ENCODE measurements at regions not wholly inside any gene's neighbourhood (a gene's known extent, or its start where the extent isn't known, plus 50 kb on each side); places are given as distances from the start of the nearest gene placed in this dataset.

DNA sequence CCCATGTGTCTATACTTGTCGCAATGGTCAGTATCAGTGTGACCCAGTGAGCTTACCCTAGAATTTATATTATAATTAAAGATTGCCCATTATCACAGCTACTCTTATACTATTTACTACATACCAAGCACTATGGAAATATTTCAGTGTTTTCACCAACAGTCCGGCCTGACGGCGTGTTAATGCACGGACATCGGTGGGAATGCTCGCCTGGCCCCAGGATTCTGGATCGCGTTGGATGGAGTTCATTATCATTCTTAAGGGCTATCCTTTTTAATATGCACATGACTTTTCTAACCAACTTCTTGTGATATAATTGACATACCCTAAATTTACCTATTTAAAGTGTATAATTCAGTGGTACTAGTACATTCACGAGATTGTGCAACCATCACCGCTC is 51.8 kb upstream of the AFDN start:
- Histone ChIP-seq H2AK9ac (replicated peaks; ENCODE audit: low read depth, low read length, poor library complexity) (no peak overlapping the region), H3K27me3 (ENCODE audit: control insufficient read depth, insufficient read depth, low read length) (no peaks in the 10 kb centered on the region), H3K56ac (ENCODE audit: extremely low read depth, insufficient read depth, low read length) (no peak overlapping the region), H2BK120ac (ENCODE audit: low read depth, low read length) (no peak overlapping the region), H3K4ac (ENCODE audit: low read depth, low read length) (no peak overlapping the region), H3K4me2 (ENCODE audit: low read depth, low read length) (no peak overlapping the region), H2BK15ac (ENCODE audit: low read depth, low read length) (no peak overlapping the region), H3K4me1 (ENCODE audit: control insufficient read depth, insufficient read depth, low read length) (no peaks in the 10 kb centered on the region), H3K4me3 (ENCODE audit: insufficient read depth, low read depth, low read length) (no peak overlapping the region), H3K36me3 (ENCODE audit: control insufficient read depth, insufficient read depth, low read length) (no peaks in the 10 kb centered on the region), H2BK20ac (ENCODE audit: low read depth, low read length) (no peak overlapping the region), H3K23ac (ENCODE audit: low read depth, low read length) (no peak overlapping the region), H4K5ac (ENCODE audit: low read depth, low read length) (no peak overlapping the region), H4K91ac (ENCODE audit: insufficient read depth, low read depth, low read length) (no peak overlapping the region), H3K27ac (ENCODE audit: insufficient read depth, low read length) (no peak overlapping the region), H2AK5ac (ENCODE audit: low read depth, low read length) (no peak overlapping the region), H3K14ac (replicated peaks; ENCODE audit: low read depth, low read length) (no peak overlapping the region), H2BK5ac (ENCODE audit: low read depth, low read length, poor library complexity, severe bottlenecking) (no peak overlapping the region), H4K20me1 (ENCODE audit: insufficient read depth, low read length) (no peaks in the 10 kb centered on the region), H4K8ac (ENCODE audit: low read depth in 2 of 2, low read length in 2 of 2) (no peak overlapping the region), H3K9me3 (ENCODE audit: control insufficient read depth, insufficient read depth, low read length) (peaks cover 7% of the 10 kb centered on the region; the same call in 1 of the 2 replicates), H3K9ac (ENCODE audit: low read depth, low read length) (no peak overlapping the region), H3K9me1 (ENCODE audit: insufficient read depth, low read length) (no peaks in the 10 kb centered on the region), H3K79me1 (ENCODE audit: low read depth in 1 of 2, low read length in 2 of 2) (no peaks in the 10 kb centered on the region), H2AFZ (replicated peaks; ENCODE audit: low read length, poor library complexity) (no peak overlapping the region), H3K18ac (ENCODE audit: low read depth, low read length) (no peak overlapping the region)
- POLR2A ChIA-PET (ENCODE audit: unreplicated experiment), result no interaction called here
- no CpG with 5 or more reads among the region's 11 CpGs for WGBS, 2 experiments (ENCODE audit: extremely low coverage in 2 of 2, insufficient read length in 1 of 2)
- ATAC-seq (ENCODE audit: low read depth) (no peak), DNase-seq (no peak)
- TF ChIP-seq BHLHE40 (IDR thresholded peaks at IDR 0.05; ENCODE audit: low read depth, low read length) (no peak), RAD21 (IDR thresholded peaks at IDR 0.05; ENCODE audit: low read length) (no peak), SMC3 (IDR thresholded peaks at IDR 0.05; ENCODE audit: low read depth, low read length) (no peak), USF2 (IDR thresholded peaks at IDR 0.05; ENCODE audit: low read depth, low read length) (no peak)
- dilution Hi-C loops (cut with HindIII; ENCODE audit: low sequenced_read_pairs, unreplicated experiment), result no loop called here
- BruUV-seq (replicated peaks), result no TSS peak
- CTCF ChIA-PET, result no interaction called here
- intact Hi-C loops (cut with micrococcal nuclease), result no loop called here
- in situ Hi-C loops (cut with MboI; ENCODE audit: low sequenced_read_pairs), result no loop called here

All from IMR-90 (cell line).